IMR-90 (cell line): ENCODE measurements at regions not wholly inside any gene's neighbourhood (a gene's known extent, or its start where the extent isn't known, plus 50 kb on each side); places are given as distances from the start of the nearest gene placed in this dataset.

Source experiments
- ATAC-seq: fragments of 200-7000 bp; cut with Tn5 transposase; 2 replicates; pipeline ENCODE4 v1.9.1; 2020; ENCODE audit warnings: low read depth, mild to moderate bottlenecking, moderate library complexity
- BruUV-seq: library from RNA; stranded (reverse); fragments of 400-500 nt; replicated peaks from 2 replicates; lab custom pipeline; 2021; lab: Mats Ljungman, UMichigan
- CTCF ChIA-PET: fragments of 300-600 bp; formaldehyde crosslinking; extraction: SDS; loops from one replicate; lab custom pipeline; 2021; ENCODE audit warnings: antibody characterized with exemption; lab: Yijun Ruan, JAX
- POLR2A ChIA-PET: fragments of 300-600 bp; sonication (Branson Sonifier 250); formaldehyde crosslinking; loops from one replicate; lab custom pipeline; 2022; ENCODE audit warnings: antibody characterized with exemption; ENCODE audit not compliant: unreplicated experiment; lab: Charles Lee
- DNase-seq: peaks from one replicate; pipeline ENCODE4 v3.0.0; 2013
- H2AFZ ChIP-seq: replicated peaks from 2 replicates; pipeline ENCODE3; 2013; ENCODE audit warnings: low read length, mild to moderate bottlenecking; ENCODE audit not compliant: poor library complexity
- H2AK5ac ChIP-seq: 2 replicates; pipeline ENCODE4 v1.6.1; 2013; ENCODE audit warnings: low read depth, low read length, inconsistent platforms
- H2AK9ac ChIP-seq: replicated peaks from 2 replicates; pipeline ENCODE3; 2013; ENCODE audit warnings: mild to moderate bottlenecking, low read depth, low read length, moderate library complexity; ENCODE audit not compliant: poor library complexity
- H2BK120ac ChIP-seq: 2 replicates; pipeline ENCODE4 v1.6.1; 2013; ENCODE audit warnings: low read depth, low read length, inconsistent platforms
- H2BK15ac ChIP-seq: 3 replicates; pipeline ENCODE4 v1.6.1; 2013; ENCODE audit warnings: low read depth, low read length, inconsistent platforms
- H2BK20ac ChIP-seq: 2 replicates; pipeline ENCODE4 v1.6.1; 2013; ENCODE audit warnings: low read depth, mild to moderate bottlenecking, inconsistent platforms, low read length, moderate library complexity
- H2BK5ac ChIP-seq: 2 replicates; pipeline ENCODE4 v1.6.1; 2013; ENCODE audit warnings: mild to moderate bottlenecking, low read depth, low read length, inconsistent platforms; ENCODE audit not compliant: poor library complexity, severe bottlenecking
- H3K14ac ChIP-seq: replicated peaks from 2 replicates; pipeline ENCODE4 v1.6.1; 2013; ENCODE audit warnings: low read depth, low read length, inconsistent platforms
- H3K18ac ChIP-seq: 2 replicates; pipeline ENCODE4 v1.6.1; 2013; ENCODE audit warnings: low read depth, low read length, control low read depth
- H3K23ac ChIP-seq: 2 replicates; pipeline ENCODE4 v1.6.1; 2013; ENCODE audit warnings: low read depth, low read length, inconsistent platforms
- H3K27ac ChIP-seq: 2 replicates; pipeline ENCODE4 v1.5.1; 2013; ENCODE audit warnings: mild to moderate bottlenecking, control low read depth, low read length; ENCODE audit not compliant: insufficient read depth
- H3K27me3 ChIP-seq: 2 replicates; pipeline ENCODE4 v1.6.1; 2013; ENCODE audit warnings: low read length; ENCODE audit not compliant: control insufficient read depth, insufficient read depth
- H3K36me3 ChIP-seq: 2 replicates; pipeline ENCODE4 v1.6.1; 2013; ENCODE audit warnings: low read length, mixed read lengths; ENCODE audit not compliant: control insufficient read depth, insufficient read depth
- H3K4ac ChIP-seq: 2 replicates; pipeline ENCODE4 v1.6.1; 2013; ENCODE audit warnings: low read depth, low read length, inconsistent platforms
- H3K4me1 ChIP-seq: 2 replicates; pipeline ENCODE4 v1.6.1; 2013; ENCODE audit warnings: low read length, mixed read lengths; ENCODE audit not compliant: control insufficient read depth, insufficient read depth
- H3K4me2 ChIP-seq: 2 replicates; pipeline ENCODE4 v1.6.1; 2013; ENCODE audit warnings: low read depth, mild to moderate bottlenecking, control low read depth, low read length, moderate library complexity
- H3K4me3 ChIP-seq: 2 replicates; pipeline ENCODE4 v1.5.1; 2013; ENCODE audit warnings: low read depth, mild to moderate bottlenecking, control low read depth, low read length, moderate library complexity; ENCODE audit not compliant: insufficient read depth
- H3K56ac ChIP-seq: 2 replicates; pipeline ENCODE4 v1.6.1; 2013; ENCODE audit warnings: low read length, inconsistent platforms; ENCODE audit not compliant: insufficient read depth; ENCODE audit errors: extremely low read depth
- H3K79me1 ChIP-seq, 2 experiments: 2 replicates each; pipeline ENCODE4 v1.6.1; 2013; ENCODE audit warnings: low read length in 2 of 2, inconsistent platforms in 1 of 2, low read depth in 1 of 2
- H3K9ac ChIP-seq: 2 replicates; pipeline ENCODE4 v1.6.1; 2013; ENCODE audit warnings: low read depth, low read length, control low read depth
- H3K9me1 ChIP-seq: 2 replicates; pipeline ENCODE4 v1.6.1; 2013; ENCODE audit warnings: low read length, inconsistent platforms; ENCODE audit not compliant: insufficient read depth
- H3K9me3 ChIP-seq: 2 replicates; pipeline ENCODE4 v1.6.1; 2013; ENCODE audit warnings: low read length; ENCODE audit not compliant: control insufficient read depth, insufficient read depth
- H4K20me1 ChIP-seq: 2 replicates; pipeline ENCODE4 v1.6.1; 2013; ENCODE audit warnings: low read length, inconsistent platforms; ENCODE audit not compliant: insufficient read depth
- H4K5ac ChIP-seq: 2 replicates; pipeline ENCODE4 v1.6.1; 2013; ENCODE audit warnings: mild to moderate bottlenecking, low read depth, low read length, control low read depth
- H4K8ac ChIP-seq, 2 experiments: 2 replicates each; pipeline ENCODE4 v1.6.1; 2013; ENCODE audit warnings: low read depth in 2 of 2, low read length in 2 of 2, control low read depth in 1 of 2, inconsistent platforms in 1 of 2
- H4K91ac ChIP-seq: 2 replicates; pipeline ENCODE4 v1.6.1; 2013; ENCODE audit warnings: low read depth, low read length, inconsistent platforms; ENCODE audit not compliant: insufficient read depth
- CHD1 ChIP-seq: IDR thresholded peaks from 2 replicates; pipeline ENCODE4 v1.6.1; 2012; ENCODE audit warnings: low read depth, low read length, improper control_type of control experiment
- ELK1 ChIP-seq: fragments of 150-350 bp; IDR thresholded peaks from 2 replicates; pipeline ENCODE4 v1.6.1; 2016; ENCODE audit warnings: low read depth, mild to moderate bottlenecking, low read length, moderate library complexity, borderline replicate concordance
- MAFK ChIP-seq: IDR thresholded peaks from 2 replicates; pipeline ENCODE4 v1.6.1; 2012; ENCODE audit warnings: low read depth, low read length, improper control_type of control experiment
- POLR2A ChIP-seq: IDR thresholded peaks from 2 replicates; pipeline ENCODE4 v1.6.1; 2012; ENCODE audit warnings: mild to moderate bottlenecking, low read depth, low read length
- RAD21 ChIP-seq: IDR thresholded peaks from 2 replicates; pipeline ENCODE4 v1.6.1; 2012; ENCODE audit warnings: low read length, improper control_type of control experiment
- RFX5 ChIP-seq: IDR thresholded peaks from 2 replicates; pipeline ENCODE4 v1.8.0; 2012; ENCODE audit warnings: low read depth, mild to moderate bottlenecking, low read length, moderate library complexity
- WGBS, 2 experiments: methylation state at CpG; one replicate each; pipeline versions ENCODE4 v1.1.5 to v1.1.7; 2013; ENCODE audit warnings: missing lambda C conversion rate in 2 of 2; ENCODE audit not compliant: insufficient read length in 1 of 2; ENCODE audit errors: extremely low coverage in 2 of 2; 5-methylcytosine and 5-hydroxymethylcytosine counted together
- dilution Hi-C: fragments of 300-500 bp; cut with HindIII; formaldehyde crosslinking; loops from one replicate; pipeline ENCODE4 v1.14.3; 2018; ENCODE audit warnings: low sequenced_read_pairs; ENCODE audit not compliant: unreplicated experiment
- in situ Hi-C: fragments of 300-500 bp; cut with MboI; formaldehyde crosslinking; loops from 3 replicates; pipeline ENCODE4 v1.14.3; 2019; ENCODE audit warnings: low sequenced_read_pairs, inconsistent platforms, mixed read lengths
- intact Hi-C: fragments of 100-400 bp; cut with micrococcal nuclease; formaldehyde crosslinking; loops from 2 replicates; pipeline ENCODE4 v1.10.0; 2022

- Histone ChIP-seq H2BK120ac (no peak overlapping the region), H4K20me1 (no peaks in the 10 kb centered on the region), H2AFZ (no peak overlapping the region), H2BK5ac (no peak overlapping the region), H3K79me1 (no peaks in the 10 kb centered on the region), H3K9me1 (peaks cover 8% of the 10 kb centered on the region; the same call in 1 of the 2 replicates), H2BK20ac (no peak overlapping the region), H2AK5ac (no peak overlapping the region), H3K4me2 (no peak overlapping the region), H3K4me3 (no peak overlapping the region), H4K5ac (no peak overlapping the region), H3K9ac (no peak overlapping the region), H3K4ac (no peak overlapping the region), H3K36me3 (no peaks in the 10 kb centered on the region), H3K4me1 (peaks cover 8% of the 10 kb centered on the region; the same call in 1 of the 2 replicates), H3K56ac (no peak overlapping the region), H3K27ac (no peak overlapping the region), H3K23ac (no peak overlapping the region), H2BK15ac (no peak overlapping the region), H3K18ac (no peak overlapping the region), H4K8ac (no peak overlapping the region), H3K9me3 (no peaks in the 10 kb centered on the region), H2AK9ac (no peak overlapping the region), H3K27me3 (no peaks in the 10 kb centered on the region), H3K14ac (no peak overlapping the region), H4K91ac (no peak overlapping the region)
- intact Hi-C loops (no loop called here), dilution Hi-C loops (no loop called here), in situ Hi-C loops (no loop called here)
- POLR2A ChIA-PET: interaction anchor here (0.5 kb wide), 1 partner anchor 24 kb away, joined by 5 read pairs; no protein-coding TSS in a partner anchor
- ATAC-seq (no peak), DNase-seq (no peak)
- CTCF ChIA-PET: interaction anchor here (1.2 kb wide), 1 partner anchor 49 kb away, joined by 3 read pairs; no protein-coding TSS in a partner anchor
- no CpG with 5 or more reads among the region's 5 CpGs for WGBS, 2 experiments
- no TSS peak for BruUV-seq
- TF ChIP-seq RAD21 (no peak), ELK1 (no peak), RFX5 (no peak), MAFK (no peak), POLR2A (no peak), CHD1 (no peak)
Measured at GRCh38 chr4:4619821-4620220, 78.0 kb upstream of the STX18 start.
